Stimulated activated CD8-positive, alpha-beta memory T cell treated with anti-CD3 and anti-CD28 coated beads, Interleukin-12 subunit alpha, Interleukin-12 subunit beta, amount 100 ng/mL, for 24 hours (primary cell): ENCODE measurements at regions not wholly inside any gene's neighbourhood (a gene's known extent, or its start where the extent isn't known, plus 50 kb on each side); places are given as distances from the start of the nearest gene placed in this dataset.

Experiments
- DNase-seq: peaks from one replicate; pipeline ENCODE4 v3.0.0-alpha.2; 2020; ENCODE audit errors: extremely low read depth

DNA sequence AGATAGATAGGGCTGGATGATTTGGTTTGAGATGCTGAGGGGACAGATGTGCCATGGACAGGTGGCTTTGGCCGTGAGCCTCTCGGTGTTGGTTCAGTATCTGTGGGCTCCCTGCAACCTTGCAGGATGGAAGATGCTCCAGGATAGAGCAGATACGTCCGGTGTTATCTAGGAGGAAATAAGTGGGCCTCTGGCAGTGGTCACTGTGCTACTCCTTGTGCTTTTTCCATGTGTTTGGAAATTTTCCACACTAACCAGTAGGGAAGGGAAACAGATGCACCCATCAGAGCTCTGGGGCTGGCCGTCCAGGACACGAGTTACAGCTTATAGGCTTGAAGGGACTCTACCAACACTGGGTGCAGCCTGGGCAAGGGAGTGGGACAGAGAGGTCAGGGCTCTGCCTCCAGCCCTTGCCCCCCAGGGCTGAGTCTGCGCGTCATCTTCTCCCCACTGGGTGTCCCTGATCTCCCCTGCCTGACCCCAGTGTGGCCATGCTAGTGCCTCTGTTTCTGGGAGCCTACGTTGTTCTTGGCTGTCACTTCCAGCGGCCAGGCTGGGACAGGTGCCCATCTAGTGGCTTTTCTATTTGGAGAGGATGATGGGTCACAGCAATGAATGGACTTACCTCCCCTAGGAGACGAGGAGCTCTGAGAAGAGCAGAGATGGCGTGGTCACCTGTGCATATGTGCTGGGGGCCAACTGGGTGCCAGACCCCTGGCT, 166.9 kb downstream of the SEC14L1 start:
- no peak for DNase-seq

DNA sequence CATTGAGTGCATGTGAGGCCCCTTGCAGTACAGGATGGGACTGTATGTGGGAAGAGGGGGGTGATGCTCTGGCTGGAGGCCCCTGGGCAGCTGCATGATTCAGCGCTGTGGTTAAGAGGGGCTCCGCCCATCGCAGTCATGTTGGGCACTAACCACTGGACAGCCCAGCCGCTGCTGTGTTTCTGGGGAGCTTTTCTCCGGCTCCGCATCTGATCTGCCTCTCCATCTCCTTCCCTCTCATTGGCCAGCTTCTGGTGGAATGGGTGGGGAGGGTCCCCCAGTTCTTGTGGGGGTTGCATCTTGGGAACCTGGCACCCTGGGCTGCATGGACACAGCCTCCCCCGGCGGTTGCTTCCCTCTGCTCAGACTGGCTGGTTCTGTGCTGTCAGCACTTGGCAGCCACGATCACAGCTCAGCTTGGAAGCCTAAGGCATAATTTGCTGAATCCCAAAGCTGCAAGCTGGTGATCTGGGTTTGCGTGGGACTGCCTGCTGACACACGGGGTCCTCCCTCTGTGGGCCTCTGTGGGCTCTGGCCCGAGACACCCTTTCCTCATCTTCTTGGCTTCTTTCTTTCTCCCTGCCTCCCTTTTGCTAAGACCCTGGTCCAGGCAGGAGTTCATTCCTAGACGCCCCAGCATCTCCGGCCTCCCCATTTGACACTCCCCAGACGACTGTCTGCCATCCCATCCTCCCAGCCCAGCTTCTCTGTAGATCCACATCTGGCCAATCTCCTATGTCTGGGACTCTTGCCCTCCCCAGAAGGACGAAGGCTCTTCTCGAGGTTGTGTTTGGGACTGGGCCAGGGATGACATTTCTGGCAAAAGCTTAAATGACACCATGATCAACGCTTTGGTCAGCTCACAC, 168.3 kb downstream of the SEC14L1 start:
- DNase-seq = no peak

DNA sequence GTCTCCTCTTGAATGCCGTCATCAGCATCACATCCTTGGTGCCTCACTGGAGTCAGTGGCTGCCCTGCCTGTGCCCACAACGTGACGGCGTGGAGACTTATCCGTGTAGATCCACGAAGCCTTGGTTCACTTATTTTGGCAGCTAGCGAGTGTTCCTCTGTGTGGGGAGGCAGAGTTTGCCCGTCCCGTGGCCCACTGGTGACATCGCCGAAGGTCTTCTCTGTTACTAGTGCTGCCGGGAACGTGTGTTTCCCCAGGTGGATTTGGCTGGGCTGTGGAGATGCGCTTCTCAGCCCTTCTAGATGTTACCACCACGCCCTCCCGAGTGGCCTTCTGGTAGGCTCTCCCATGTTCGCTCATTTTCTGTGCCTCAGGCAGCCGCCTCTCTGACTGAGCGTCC, 169.6 kb downstream of the SEC14L1 start:
- no peak for DNase-seq

- DNase-seq = no peak
Observed at GRCh38 chr17:77311371-77311981, 170.7 kb downstream of the SEC14L1 start.

DNA sequence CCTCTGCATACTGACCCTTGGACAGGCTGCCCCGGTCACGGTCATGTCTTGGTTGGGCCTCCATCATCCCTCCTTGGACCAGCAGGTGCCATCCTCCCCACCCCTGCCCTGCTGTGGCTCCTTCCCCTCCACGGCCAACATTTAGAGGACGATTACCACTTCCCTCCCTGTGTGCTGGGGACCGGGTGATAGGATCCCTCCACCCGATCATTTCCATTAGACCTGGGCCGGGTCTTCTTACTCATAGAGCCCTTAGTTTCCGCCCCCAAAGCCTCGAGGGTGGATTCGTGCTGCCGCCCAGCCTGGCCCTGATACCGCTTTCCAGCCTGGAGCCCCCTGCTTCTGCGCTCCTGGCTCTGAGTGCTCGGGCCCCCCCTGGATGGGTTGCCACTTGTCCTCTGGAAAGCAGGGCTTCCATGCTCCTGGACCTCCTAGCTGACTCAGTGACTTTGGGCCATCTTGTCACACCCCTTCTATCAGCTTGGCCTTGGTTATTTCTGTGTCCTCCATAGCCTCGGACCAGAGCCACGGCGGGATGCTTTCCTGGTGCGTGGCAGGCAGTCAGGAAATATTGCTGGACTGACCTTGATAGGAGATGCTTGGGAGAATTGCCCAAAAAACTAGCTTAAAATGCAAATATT, 171.4 kb downstream of the SEC14L1 start:
- DNase-seq = no peak

DNA sequence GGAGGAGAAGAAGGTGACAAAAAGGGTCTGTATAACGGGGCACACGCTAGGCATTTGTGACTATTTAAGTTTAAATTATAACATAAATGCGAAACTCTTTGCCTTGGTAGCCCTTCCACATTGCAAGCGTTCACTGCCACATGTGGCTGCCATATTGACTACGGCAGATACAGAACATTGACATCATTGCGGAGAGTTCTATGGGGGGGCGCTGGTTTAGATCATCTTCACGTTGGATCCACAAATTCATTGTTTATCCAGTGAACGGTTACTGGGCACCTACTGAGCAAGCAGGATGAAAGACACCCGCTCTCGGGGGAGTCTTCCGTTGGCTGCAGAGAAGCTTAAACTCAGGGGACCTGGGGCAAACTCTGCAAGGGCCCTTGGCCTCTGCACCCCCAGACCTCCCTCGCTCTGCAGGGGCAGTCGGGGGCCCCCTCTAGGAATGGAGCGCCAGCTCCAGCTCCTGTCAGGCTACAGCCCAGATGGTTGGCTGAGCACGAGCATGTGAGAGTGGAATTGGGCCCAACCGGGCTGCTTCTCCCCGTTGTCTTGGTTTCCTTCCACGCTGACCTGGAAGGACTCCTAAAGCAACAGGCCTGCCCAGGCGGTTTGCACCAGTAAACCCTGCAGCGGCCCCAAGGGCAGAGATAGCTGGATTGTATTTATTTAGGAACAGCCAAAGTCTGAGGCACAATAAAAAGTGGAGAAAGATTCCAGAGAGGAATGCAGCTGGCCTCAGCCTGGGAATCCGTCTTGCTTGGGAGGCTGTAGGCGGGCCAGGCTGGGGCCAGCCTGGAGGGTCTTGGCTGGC, 172.2 kb downstream of the SEC14L1 start:
- no peak for DNase-seq

DNA sequence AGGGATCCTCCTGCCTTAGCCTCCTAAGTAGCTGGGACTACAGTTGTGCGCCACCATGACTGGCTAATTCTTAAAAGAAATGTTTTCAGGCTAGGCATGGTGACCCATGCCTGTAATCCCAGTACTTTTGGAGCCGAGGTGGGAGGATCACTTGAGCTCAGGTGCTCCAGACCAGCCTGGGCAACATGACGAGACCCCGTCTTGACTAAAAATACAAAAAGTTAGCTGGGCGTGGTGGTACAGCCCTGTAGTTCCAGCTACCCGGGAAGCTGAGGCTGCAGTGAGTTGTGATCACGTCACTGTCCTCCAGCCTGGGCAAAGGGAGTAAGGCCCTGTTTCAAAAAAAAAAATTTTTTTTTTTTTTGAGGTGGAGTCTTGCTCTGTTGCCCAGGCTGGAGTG, 173.1 kb downstream of the SEC14L1 start:
- DNase-seq = no peak

- DNase-seq = no peak
Observed at GRCh38 chr17:77314601-77315000, 173.8 kb downstream of the SEC14L1 start.

GRCh38 chr17:77315010-77315409, 174.2 kb downstream of the SEC14L1 start:
- DNase-seq = no peak

DNA sequence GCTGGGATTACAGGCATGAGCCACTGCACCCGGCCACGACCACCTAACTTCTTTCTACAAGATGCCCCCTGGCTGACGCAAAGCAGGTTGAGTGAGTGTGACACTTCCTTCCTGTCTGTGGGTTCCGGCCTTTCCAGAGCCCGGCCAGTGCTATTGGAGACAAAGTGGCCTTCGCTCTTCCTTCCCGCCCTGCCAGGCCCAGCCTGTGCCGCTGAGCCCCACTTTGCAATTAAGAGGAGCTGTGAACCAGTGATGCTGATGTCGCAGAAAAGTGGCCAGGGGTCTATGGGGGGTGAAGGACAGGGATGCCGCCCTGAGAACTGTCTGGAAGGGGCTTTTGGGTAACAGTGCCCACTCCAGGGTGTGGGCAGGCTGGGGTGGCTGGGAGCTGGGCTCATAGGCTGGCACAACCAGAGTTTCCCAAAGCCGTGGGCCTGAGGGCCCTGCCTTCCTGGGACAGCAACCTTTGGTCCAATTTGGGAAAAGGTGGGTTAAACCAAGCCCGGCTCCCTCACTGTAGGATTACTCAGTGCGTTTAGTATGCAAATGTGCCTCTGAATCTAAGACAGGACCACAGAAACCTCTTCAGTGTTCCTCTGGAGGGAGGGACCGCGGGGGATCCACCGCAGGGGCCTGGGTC, 174.9 kb downstream of the SEC14L1 start:
- DNase-seq = no peak

DNA sequence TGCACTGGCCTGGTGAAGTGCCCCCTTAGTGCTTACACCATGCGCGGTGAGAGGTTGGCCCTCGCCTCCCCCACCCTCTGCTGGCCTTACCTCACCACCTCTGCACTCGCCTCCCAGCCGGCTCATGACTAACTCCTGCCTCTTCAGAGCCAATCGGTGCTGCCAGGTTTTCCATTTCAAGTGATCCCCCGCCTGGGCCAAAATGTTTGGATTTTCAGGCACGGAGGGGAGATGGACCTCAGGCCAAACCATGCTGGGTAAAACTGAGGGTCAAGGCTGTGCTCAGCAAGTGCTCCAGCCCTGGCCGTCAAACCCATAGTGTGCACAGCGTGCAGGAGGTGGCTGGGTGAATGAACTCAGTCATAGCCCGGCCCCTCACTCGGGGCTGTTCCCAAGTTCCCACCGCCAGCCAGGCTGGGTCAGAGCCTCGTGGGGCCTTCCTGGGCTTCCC, 175.4 kb downstream of the SEC14L1 start:
- no peak for DNase-seq

DNA sequence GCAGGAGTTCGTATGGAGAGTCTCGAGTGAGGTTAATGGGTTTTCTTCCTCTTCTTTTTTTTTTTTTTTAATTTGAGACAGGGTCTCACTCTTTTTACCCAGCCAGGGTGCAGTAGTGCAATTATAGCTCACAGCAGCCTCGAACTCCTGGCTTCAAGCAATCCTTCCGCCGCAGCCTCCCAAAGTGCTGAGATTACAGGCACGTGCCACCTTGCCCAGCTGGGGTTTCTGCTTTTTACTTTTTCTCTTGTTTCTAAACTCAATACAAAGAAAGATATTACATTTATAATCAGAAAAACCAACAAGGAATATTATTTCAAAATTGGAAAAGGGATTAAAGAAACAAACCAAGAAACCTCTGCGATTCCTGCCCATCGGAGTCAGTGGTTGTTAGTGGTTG, 175.9 kb downstream of the SEC14L1 start:
- no peak for DNase-seq

GRCh38 chr17:77317091-77317750, 176.5 kb downstream of the SEC14L1 start:
- no peak for DNase-seq

GRCh38 chr17:77318021-77318420, 177.3 kb downstream of the SEC14L1 start:
- no peak for DNase-seq

- no peak for DNase-seq
Observed at GRCh38 chr17:77318491-77319210, 177.9 kb downstream of the SEC14L1 start.

GRCh38 chr17:77319211-77320043, 178.7 kb downstream of the SEC14L1 start:
- DNase-seq = peak; percentile 27

DNA sequence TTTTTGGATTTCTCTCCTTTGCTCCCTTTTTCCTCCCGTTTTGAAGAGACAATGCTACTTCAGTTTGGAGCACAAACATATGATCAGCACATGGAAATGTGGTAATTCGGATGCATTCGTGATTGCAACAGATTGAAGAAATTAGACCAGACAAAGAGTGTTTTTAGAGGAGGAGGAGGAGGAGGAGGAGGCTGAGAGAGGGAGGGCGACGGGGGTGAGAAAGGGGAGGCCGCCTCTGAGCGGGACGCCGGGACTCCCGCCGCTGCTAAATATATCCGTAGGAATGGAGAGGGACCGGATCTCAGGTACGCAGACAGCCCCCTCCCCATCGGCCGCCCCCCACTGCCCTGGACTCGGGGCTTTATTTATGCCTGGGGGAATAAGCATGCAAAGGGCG, 179.3 kb downstream of the SEC14L1 start:
- DNase-seq = no peak

DNA sequence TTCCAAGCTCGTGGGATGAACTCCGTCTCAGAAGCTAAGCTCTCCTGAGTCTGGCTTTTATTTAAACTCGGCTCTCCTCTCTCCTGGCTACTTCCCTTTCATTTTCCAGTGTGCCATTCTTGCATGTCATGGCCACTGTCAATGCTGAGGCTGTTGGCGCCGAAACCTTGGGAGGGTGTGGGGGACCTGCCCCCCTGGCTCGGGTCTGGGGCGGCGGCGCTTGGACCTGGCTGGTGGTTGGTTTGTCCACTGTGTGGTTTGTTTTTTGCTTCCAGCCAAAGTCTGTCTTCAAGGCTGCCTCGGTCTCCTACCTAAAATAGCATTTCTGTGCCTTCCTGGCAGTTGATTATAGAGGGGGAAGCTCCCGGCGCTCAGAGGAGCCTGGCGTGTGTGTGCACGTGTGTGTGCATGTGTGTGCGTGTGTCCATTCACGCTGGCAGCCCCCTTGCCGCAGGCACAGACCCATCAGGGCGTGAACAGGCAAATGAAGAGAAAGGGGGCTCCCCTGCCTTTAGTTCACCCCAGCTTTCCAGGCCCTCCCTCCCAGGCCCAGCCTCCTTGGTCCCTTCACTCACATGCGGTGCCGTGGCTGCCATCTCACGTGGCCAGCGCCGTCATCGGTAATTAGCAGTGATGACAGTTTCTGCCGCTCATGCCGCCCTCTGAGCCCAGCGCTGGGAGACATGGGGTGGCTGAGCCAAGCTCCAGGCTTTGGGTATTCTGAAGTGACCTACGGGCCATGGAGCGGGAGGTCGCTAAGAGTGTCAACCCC, 179.9 kb downstream of the SEC14L1 start:
- DNase-seq = no peak
